ENCODE measurements at regions not wholly inside any gene's neighbourhood (a gene's known extent, or its start where the extent isn't known, plus 50 kb on each side); places are given as distances from the start of the nearest gene placed in this dataset.

GRCh38 chr11:112553205-112553731 is 292.6 kb upstream of the PLET1 start:
- no peak for FAIRE-seq

GRCh38 chr11:112554586-112554985 is 293.9 kb upstream of the PLET1 start:
- FAIRE-seq = no peak

GRCh38 chr11:112555491-112556364 is 295.1 kb upstream of the PLET1 start:
- no peak for FAIRE-seq

GRCh38 chr11:112558691-112559090 is 298.0 kb upstream of the PLET1 start:
- no peak for FAIRE-seq

- no peak for FAIRE-seq
Observed at GRCh38 chr11:112563808-112564207, 303.1 kb upstream of the PLET1 start.

- no peak for FAIRE-seq
Observed at GRCh38 chr11:112564228-112564955, 303.7 kb upstream of the PLET1 start.

GRCh38 chr11:112565551-112565950 is 304.9 kb upstream of the PLET1 start:
- FAIRE-seq = no peak

GRCh38 chr11:112566124-112566523 is 305.5 kb upstream of the PLET1 start:
- FAIRE-seq = no peak

- no peak for FAIRE-seq
Observed at GRCh38 chr11:112570333-112570732, 309.7 kb upstream of the PLET1 start.

- no peak for FAIRE-seq
Observed at GRCh38 chr11:112579282-112579681, 318.6 kb upstream of the PLET1 start.

GRCh38 chr11:112580864-112581263 is 320.2 kb upstream of the PLET1 start:
- no peak for FAIRE-seq

GRCh38 chr11:112581747-112582146 is 321.1 kb upstream of the PLET1 start:
- FAIRE-seq = no peak

- no peak for FAIRE-seq
Observed at GRCh38 chr11:112582366-112582765, 321.7 kb upstream of the PLET1 start.

- FAIRE-seq = no peak
Observed at GRCh38 chr11:112583261-112583893, 322.7 kb upstream of the PLET1 start.

- no peak for FAIRE-seq
Observed at GRCh38 chr11:112584672-112585071, 324.0 kb upstream of the PLET1 start.

GRCh38 chr11:112587664-112588063 is 327.0 kb upstream of the PLET1 start:
- no peak for FAIRE-seq

GRCh38 chr11:112588252-112588694 is 327.6 kb upstream of the PLET1 start:
- no peak for FAIRE-seq

- no peak for FAIRE-seq
Observed at GRCh38 chr11:112589155-112589554, 328.5 kb upstream of the PLET1 start.

- no peak for FAIRE-seq
Observed at GRCh38 chr11:112590764-112591163, 330.1 kb upstream of the PLET1 start.

GRCh38 chr11:112593440-112593839 is 332.8 kb upstream of the PLET1 start:
- FAIRE-seq = no peak

- FAIRE-seq = no peak
Observed at GRCh38 chr11:112596324-112596723, 335.7 kb upstream of the PLET1 start.

- FAIRE-seq = no peak
Observed at GRCh38 chr11:112597286-112597790, 336.7 kb upstream of the PLET1 start.

GRCh38 chr11:112599265-112599664 is 338.6 kb upstream of the PLET1 start:
- FAIRE-seq = no peak
